ENCODE measurements at regions not wholly inside any gene's neighbourhood (a gene's known extent, or its start where the extent isn't known, plus 50 kb on each side); places are given as distances from the start of the nearest gene placed in this dataset.

GRCh38 chr6:22833191-22833590, 263.8 kb downstream of the HDGFL1 start:
- no peak for TF ChIP-seq CTCF (IDR thresholded peaks at IDR 0.05; ENCODE audit: unreplicated experiment)
- Mint-ChIP-seq H3K4me3 (ENCODE audit: low read depth) (no peak overlapping the region), H3K36me3 (ENCODE audit: insufficient read depth) (peaks cover 5% of the 10 kb centered on the region), H3K9me3 (ENCODE audit: low read depth) (peaks cover 6% of the 10 kb centered on the region), H3K27ac (no peak overlapping the region), H3K27me3 (no peaks in the 10 kb centered on the region), H3K4me1 (ENCODE audit: low read depth) (peaks cover 10% of the 10 kb centered on the region)
- DNase-seq (ENCODE audit: low spot score, unreplicated experiment) = no peak

- H3K4me3 Mint-ChIP-seq (ENCODE audit: low read depth) = no peak overlapping the region
- no peaks in the 10 kb centered on the region for H3K4me1 Mint-ChIP-seq (ENCODE audit: low read depth)
- H3K9me3 Mint-ChIP-seq (ENCODE audit: low read depth) = peaks cover 37% of the 10 kb centered on the region
- no peak overlapping the region for H3K27ac Mint-ChIP-seq
- no peaks in the 10 kb centered on the region for H3K27me3 Mint-ChIP-seq
- H3K36me3 Mint-ChIP-seq (ENCODE audit: insufficient read depth) = peaks cover 9% of the 10 kb centered on the region
- DNase-seq (ENCODE audit: low spot score, unreplicated experiment) = no peak
- no peak for TF ChIP-seq CTCF (IDR thresholded peaks at IDR 0.05; ENCODE audit: unreplicated experiment)
Measured at GRCh38 chr6:22838345-22838744, 269.0 kb downstream of the HDGFL1 start.

GRCh38 chr6:22845467-22845866, 276.1 kb downstream of the HDGFL1 start:
- Mint-ChIP-seq H3K4me1 (ENCODE audit: low read depth) (no peaks in the 10 kb centered on the region), H3K36me3 (ENCODE audit: insufficient read depth) (peaks cover 4% of the 10 kb centered on the region), H3K9me3 (ENCODE audit: low read depth) (peaks cover 12% of the 10 kb centered on the region), H3K4me3 (ENCODE audit: low read depth) (no peak overlapping the region), H3K27me3 (no peaks in the 10 kb centered on the region), H3K27ac (no peak overlapping the region)
- TF ChIP-seq CTCF (IDR thresholded peaks at IDR 0.05; ENCODE audit: unreplicated experiment) = no peak
- no peak for DNase-seq (ENCODE audit: low spot score, unreplicated experiment)

GRCh38 chr6:22848121-22848520, 278.8 kb downstream of the HDGFL1 start:
- DNase-seq (ENCODE audit: low spot score, unreplicated experiment) = no peak
- Mint-ChIP-seq H3K36me3 (ENCODE audit: insufficient read depth) (peaks cover 3% of the 10 kb centered on the region), H3K4me1 (ENCODE audit: low read depth) (no peaks in the 10 kb centered on the region), H3K4me3 (ENCODE audit: low read depth) (no peak overlapping the region), H3K27me3 (no peaks in the 10 kb centered on the region), H3K27ac (no peak overlapping the region), H3K9me3 (ENCODE audit: low read depth) (peaks cover 3% of the 10 kb centered on the region)
- no peak for TF ChIP-seq CTCF (IDR thresholded peaks at IDR 0.05; ENCODE audit: unreplicated experiment)

GRCh38 chr6:22849921-22850320, 280.6 kb downstream of the HDGFL1 start:
- Mint-ChIP-seq H3K4me1 (ENCODE audit: low read depth) (no peaks in the 10 kb centered on the region), H3K27me3 (no peaks in the 10 kb centered on the region), H3K27ac (no peak overlapping the region), H3K36me3 (ENCODE audit: insufficient read depth) (peaks cover 3% of the 10 kb centered on the region), H3K4me3 (ENCODE audit: low read depth) (no peak overlapping the region), H3K9me3 (ENCODE audit: low read depth) (peaks cover 3% of the 10 kb centered on the region)
- no peak for DNase-seq (ENCODE audit: low spot score, unreplicated experiment)
- no peak for TF ChIP-seq CTCF (IDR thresholded peaks at IDR 0.05; ENCODE audit: unreplicated experiment)

Data from progenitor cell of endocrine pancreas (in vitro differentiated cells).